ENCODE measurements at regions not wholly inside any gene's neighbourhood (a gene's known extent, or its start where the extent isn't known, plus 50 kb on each side); places are given as distances from the start of the nearest gene placed in this dataset.
"Not testable (repeated sequence)": the region's sequence is repeated elsewhere in the genome, so short reads cannot be mapped to it uniquely, and the experiment has no call there.

DNA sequence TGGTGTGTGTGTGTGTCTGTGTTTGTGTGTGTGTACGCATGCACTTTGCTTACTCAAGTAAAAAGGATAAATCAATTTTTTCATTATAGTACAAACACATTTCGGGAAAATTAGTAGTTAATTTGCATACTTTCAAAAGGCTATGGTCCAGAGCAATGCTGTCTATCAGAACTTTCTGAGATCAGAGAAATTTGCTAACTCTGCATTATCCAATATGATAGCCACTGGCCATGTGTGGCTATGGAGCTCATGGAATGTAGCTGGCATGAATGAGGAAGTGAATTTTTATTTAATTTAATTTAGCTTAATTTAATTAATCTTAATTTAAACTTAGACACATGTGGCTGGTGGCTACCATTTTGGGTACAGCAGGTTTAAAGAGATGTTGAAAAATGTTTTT is 289.6 kb downstream of the MAT2B start:
- no peak for DNase-seq

DNA sequence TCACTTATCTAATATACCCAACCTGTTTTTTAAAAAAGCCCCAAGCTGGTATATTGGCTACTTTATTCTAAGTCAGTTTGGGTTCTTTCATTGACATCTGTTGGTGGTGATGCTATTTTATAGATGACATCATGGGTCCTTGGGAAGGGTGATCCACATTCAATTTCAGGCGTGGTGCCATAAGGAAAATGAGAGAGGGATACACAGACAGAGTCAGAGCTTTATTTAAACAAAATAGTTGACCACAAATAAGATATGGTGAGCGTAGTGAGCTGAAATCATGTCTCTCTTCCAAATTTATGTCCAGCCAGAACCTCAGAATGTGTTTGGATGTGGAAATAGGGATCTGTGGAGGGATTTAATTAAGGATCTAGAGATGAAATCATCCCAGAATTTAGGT is 302.4 kb downstream of the MAT2B start:
- no peak for DNase-seq

DNA sequence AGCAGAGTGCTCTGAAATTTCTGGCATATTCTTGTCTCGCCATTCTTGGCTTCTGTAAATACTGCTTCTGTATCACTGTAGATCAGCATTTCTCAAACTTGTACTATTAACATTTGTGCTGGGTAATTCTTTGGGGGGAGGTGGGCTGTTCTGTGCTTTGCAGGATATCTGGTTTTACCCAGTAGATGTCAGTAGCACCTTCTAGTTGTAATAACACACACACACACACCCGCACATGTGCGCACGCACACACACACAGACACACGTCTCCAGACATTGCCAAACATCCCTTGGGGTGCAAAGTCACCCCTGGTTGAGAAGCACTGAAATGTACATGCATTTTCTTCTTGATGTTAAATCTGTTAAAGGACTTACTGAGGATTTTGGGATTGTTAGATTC is 304.1 kb downstream of the MAT2B start:
- no peak for DNase-seq

DNA sequence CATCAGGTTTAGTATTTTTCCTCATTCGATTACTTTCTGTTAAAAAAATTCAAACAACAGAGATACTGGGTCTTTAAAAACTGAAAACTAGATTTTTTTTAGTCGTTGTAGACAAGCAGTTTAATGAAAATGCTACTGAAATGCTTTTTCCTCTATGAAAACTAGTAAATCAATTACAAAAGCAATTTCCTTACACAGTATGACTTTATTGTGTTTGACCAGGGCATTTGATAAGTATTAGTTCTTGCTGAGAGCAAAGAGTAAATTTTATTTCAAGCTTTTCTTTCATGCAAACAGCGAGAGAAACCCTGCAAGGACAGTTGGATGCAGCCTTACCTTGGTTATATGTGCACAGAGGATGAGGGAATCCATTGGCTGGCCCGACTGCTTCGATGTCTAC is 308.5 kb downstream of the MAT2B start:
- DNase-seq = no peak

DNA sequence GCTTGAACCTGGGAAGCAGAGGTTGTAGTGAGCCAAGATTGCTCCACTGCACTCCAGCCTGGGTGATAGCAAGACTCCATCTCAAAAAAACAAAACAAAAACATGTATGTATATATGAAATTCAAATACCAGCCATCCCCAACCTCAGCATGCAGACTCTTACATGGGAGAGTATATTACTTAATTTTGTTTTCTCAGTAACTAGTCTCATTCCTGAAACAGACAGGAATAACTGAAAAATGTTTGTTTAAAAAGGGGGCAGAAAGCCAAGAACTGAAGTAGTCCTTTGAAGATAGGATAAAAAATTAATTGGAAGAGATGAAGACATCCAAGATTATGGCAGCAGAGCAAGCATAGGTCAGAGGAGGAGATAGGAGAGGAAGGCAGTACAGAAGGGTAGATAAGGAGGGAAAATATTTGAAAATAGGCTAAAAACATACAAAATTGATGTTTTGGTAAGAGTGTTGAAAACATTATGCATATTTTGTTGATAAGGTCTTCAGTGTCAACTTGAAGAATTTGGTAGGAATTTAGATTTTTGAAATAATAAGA is 309.9 kb downstream of the MAT2B start:
- DNase-seq = no peak

DNA sequence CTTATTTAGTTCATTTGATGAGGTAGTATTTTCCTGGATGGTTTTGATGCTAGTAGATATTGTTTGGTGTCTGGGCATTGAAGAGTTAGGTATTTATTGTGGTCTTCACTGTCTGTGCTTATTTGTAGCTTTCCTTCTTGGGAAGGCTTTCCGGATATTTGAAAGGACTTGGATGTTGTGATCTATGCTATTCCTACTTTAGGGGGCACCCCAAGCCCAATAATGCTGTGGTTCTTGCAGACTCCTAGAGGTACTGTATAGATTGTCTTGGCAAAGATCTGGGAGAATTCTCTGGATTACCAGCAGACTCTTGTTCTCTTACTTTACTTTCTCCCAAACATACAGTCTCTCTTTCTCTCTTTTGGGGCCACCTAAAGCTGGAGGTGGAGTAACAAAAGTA is 315.7 kb downstream of the MAT2B start:
- DNase-seq = no peak

DNA sequence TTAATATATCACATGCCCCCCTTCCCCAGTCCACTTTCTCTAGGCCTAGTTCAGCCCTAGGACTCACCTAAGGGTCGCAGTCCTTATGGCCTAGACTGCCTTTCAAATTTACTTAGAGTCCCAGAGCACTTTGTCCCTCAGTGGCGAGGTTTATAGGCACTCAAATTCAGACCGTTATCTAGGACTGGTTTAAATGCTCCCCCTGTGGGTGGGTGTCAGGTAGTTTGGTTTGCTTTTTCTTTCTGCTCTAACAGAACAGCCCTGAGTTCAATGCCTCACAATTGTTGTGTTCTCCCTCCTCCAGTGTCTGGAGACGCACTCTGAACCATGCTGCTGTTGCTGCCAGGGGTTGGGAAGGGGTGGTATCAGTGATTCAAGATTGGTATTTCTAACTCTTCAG is 317.1 kb downstream of the MAT2B start:
- no peak for DNase-seq

DNA sequence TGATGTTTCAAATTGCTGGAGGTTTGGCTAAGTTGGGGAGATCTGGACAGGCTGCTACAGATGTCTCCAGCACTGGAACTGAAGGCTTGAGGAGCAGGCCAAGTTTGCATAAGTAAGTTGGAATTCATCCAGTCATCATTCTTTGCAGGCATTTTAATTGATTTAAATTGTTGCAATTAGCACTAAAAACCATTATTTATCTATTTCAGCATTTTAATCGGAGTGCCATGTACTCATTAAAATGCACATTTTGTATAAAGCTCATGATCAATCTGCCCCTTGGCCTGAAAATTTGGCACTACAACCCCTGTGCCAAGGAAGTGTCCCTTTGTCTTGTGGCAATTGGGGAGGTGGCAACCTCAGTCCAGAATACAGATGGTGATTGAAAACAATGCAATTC is 320.2 kb downstream of the MAT2B start:
- no peak for DNase-seq

DNA sequence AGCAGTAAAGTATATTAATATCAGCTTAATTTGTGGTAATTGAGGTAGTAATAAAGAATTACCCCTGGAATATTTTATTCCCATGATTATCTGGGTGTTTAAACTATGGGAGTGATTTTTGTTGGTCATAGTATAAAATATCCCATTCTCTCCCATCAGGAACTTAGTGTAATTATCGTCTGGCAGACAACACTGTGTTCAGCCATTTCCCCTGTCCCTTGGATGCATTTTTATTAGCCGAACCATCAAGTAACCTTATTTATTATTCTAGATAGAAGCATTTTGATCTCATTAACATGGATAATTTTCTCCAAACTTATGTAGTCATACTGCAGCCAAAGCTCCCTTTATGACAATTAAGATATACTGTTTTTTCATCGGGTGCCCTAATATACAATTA is 320.8 kb downstream of the MAT2B start:
- DNase-seq = no peak

DNA sequence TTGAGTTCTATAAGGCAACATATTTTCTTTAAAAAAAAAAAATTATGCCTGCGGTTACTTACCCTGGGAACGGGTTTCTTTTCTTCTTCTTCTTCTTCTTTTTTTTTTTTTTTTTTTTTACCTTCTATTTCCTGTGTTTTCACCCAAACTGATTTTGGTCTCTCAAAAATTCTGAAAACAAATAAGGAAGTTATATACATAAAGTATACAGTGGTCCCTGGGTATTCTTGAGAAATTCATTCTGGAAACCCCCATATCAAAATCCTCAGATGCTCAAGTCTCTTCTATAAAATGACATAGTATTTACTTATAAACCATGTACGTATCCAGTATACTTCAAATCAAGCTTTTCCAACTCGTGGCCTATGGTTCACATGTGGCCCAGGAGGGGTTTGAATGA is 326.7 kb downstream of the MAT2B start:
- no peak for DNase-seq

DNA sequence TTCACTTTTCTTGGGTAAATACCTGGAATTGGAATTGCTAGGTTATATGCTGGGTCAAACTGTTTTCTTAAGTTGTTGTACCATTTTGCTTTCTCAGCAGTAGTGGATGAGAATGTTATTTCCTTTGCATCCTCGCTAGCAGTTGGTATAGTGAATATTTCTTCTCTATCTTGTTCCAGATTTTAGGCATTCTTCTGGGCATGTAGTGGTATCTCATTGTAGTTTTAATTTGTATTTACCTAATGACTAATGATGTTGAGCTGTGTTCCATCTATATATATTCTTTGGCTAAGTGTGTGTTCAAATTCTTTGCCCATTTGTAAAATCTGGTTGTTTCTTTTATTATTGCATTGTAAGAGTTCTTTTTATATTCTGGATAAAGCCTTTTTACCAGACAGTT is 333.3 kb downstream of the MAT2B start:
- no peak for DNase-seq

DNA sequence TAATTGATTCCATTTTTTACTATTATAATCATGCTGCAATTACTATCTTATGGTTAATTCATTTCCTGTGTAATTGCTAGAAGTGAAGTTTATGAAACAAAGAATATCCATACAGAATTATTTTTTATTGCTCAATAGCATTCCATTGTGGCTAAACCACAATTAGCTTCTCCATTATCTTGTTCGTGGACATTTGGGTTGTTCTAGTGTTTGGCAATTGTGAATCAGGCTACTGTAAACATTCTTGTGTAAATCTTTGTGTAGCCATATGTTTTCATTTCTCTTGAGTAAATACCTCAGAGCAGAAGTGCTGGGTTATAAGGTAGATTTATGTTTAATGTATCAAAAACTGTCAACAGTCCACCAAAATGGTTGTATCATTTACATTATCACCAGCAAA is 341.1 kb downstream of the MAT2B start:
- peak; percentile 40 for DNase-seq

DNA sequence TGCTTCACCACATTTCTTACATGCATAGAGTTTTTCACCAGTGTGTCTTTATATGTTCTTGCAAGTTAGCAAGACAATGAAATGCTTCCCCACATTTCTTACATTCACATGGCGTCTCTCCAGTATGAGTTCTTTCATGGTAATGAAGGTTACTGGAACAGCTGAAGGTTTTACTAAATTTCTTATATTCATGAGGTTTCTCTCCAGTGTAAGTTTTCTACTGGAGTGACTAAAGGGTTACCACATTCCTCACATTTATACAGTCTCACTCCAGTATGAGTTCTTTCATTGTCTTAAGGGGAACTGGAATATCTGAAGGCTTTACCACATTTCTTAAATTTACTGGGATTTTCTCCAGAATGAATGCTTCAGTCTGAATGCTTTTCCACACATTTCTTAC is 350.3 kb downstream of the MAT2B start:
- DNase-seq = no peak

DNA sequence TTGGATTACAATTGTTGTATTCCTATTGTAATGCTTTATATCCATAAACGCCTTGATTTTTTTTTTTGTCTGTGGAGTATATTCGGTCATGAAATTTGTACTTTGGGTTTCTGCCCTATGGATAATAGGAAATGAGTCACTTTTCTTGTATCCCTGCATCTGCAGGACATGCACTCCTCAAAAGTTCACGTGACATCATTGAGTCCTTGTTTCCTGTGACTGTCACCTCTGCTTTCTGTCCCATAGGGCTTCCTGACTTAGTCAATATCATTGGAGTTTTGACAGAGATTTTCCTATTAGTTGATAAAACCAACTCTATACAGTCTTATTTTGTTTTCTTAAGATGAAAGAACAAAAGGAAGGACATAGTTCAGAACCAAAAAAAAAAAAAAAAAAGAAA is 356.3 kb downstream of the MAT2B start:
- no peak for DNase-seq

DNA sequence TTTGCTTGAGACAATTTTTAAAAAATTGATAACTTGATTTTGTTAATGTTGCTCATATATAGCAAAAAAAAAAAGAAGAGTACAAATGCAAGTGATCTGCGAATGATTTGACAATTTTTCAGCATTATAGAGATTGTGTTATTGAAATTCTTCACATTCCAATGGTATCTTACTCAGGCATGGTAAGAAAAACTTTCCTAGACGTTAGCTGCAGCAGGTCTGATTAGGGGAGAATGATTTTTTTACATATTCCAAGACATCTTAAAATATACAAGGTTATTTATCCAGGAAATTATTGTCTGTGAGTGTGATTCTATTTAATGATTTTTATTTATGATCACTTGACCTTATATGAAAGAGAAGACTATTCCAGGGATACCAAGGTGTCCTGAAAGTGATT is 361.9 kb downstream of the MAT2B start:
- no peak for DNase-seq

DNA sequence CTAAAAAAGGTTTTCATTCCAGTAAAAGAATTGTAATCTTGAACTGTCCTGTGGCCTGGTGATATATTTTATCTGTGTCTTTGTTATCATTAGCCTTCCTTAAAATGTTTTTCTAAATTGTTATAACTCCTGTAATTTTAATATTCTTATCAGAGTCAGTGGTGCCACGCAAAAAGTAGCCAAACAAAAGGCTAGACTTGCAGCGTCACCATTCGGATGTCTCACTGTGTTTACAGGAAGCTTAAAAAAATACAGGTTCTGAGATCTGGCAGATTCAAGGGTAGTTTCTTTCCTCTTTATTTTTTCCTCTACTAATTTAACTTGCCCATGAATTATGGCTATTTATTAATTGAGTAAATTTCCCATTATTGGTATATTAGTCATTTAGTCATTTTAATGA is 362.3 kb downstream of the MAT2B start:
- DNase-seq = no peak

DNA sequence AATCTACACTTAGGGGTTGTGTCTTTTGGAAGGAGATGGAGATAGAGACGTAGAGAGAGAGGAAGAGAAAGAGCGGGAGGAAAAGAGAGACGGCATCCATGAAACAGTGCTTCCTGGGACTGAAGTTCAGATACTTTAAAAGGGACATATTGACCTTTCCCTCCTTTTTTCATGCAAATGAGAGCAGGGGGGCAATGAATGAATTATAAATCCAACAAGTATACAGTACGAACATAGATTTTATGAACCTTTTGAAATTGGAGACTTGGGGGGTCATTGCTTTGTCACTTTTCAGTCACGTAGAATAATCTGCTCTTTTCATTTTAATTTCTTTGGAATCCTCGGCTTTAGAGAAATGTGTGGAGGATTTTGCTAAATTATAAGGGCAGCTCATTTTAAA is 364.2 kb downstream of the MAT2B start:
- no peak for DNase-seq

DNA sequence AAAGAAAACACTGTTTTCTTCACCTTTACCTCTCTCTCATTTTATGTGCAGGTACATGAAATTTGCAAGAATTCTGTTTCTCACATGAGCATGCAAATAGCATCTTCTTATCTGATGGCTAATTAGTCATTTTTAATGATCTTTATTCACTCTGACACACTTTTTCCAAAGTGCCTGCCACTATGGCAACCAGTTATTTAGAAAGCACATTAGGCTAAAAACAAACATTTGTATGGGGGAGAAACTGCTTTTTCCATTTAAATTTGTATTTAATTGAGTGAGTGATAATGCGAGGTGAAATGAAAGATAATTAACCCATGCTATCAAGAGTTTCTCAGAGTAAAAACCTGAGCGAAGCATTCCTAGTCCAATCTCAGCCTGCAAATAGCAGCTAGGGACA is 365.0 kb downstream of the MAT2B start:
- DNase-seq = no peak

DNA sequence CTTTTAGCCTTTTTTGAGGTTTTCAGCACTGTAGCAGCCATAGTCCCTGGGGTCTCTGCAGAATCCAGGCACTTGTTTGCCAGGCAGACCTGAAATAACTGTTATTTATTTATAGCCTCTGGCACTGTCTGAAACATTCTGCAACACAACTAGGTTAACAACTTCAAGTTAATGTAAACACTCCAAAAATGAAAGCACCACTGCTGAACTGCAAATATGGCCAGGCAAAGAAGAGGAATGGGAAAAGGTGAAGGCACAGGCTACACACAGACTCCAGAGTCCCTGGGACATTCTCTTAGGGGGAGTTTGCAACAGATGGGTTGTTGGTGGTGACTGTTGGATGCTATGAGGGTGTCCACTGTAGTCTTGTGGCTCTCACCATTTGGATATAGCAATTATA is 369.0 kb downstream of the MAT2B start:
- DNase-seq = no peak

DNA sequence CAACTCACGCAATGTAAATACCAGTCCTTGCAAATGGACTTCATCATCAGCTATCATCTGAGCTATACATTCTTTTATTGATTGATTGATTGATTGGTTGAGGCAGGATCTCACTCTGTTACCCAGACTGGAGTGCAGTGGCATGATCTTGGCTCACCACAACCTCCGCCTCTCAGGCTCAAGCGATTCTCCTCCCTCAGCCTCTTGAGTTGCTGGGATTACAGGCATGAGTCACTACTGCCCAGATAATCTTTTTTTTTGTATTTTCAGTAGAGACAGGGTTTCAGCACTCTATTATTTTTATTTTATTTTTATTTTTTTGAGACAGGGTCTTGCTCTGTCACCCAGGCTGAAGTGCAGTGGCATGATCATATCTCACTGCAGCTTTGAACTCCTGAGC is 369.5 kb downstream of the MAT2B start:
- not testable (repeated sequence) for DNase-seq

DNA sequence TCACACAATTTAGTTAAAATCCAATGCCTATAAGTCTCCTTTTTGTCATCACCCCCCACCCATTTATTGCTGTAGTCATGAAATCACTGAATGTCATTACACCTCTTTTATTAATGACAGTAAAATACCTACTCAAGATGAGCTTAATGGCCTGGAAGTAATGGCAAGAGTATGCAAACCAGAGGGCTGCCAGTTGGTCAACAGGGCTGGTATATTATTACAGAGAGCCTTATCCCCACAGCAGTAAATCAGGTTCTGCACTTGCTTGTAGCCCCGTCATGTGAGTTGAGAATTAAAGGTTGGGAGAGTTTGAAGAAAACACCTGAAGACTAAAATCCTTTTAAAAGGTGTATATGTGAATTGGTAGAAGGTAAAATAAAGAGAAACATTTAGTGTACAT is 372.4 kb downstream of the MAT2B start:
- DNase-seq = no peak

DNA sequence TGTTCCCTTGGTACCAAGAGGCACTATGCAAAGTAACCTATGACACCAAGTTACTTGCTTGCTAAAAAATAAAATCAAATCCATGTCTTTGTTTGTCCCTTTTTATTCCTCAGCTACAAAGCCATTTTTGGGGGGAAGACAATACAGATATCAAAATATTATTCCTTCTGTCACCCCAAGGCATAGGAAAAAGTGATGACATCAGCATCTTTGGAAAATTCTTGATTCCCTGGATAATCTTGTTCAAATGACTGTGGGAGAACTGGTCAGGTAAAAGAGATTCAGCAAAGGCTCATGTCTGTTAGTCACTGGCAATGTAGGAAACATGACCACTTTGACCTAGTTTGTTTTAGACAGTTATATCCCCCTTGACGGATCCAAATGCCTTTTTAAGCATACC is 373.1 kb downstream of the MAT2B start:
- no peak for DNase-seq

DNA sequence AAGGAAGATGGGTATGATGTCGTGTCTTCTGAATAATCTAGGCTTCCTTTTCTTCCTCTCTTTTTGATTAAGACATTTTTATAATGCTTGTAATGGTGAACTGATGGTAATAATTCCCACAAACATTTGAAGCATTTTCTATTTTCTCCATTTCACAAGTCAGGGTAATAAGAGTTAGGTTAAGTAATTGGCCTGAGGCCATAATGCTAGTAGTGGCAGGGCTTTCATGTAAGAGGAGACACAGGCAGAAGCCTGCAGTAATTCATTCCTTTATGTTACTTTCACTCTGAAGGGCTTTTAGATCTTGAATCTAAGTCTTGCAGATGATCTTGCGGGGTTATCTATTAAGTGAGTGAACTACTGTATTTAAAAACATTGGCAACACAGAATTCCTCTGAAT is 374.9 kb downstream of the MAT2B start:
- DNase-seq = no peak

DNA sequence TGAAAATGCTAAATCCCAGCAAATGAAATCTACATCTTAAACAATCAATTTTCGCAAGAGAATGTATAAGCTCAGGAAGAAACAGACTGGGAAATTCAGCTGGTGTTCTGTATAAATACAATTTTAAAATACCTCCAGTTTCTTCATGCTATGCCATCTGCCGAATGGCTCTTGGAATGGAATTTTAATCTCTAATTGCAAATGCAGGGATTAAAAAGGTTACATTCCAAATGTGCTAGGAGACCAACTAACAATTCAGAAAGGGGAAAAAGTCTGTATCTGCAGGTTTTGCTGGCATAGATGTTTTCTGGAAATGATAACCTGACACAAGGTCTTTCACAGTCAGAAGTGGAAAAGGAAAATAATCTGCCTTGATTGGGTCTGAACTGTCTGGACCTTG is 379.7 kb downstream of the MAT2B start:
- no peak for DNase-seq

DNA sequence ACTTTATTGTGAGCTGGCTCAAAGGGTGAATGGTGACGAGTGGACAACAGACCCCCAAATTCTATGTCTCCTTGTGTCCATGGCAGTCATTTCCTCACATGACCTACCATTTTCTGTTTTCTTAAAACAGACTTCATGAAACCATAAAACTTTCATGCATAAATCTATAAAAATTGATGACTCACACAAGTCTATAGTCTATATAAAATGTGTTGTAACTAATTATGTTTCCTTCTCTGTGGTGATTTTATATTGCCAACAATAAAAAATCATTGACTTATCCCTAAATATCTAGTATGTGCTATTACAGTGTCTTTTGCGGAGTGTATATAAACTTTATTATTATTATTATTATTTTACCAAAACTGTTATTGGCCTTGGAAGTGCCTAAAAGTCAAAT is 382.4 kb downstream of the MAT2B start:
- DNase-seq = no peak

DNA sequence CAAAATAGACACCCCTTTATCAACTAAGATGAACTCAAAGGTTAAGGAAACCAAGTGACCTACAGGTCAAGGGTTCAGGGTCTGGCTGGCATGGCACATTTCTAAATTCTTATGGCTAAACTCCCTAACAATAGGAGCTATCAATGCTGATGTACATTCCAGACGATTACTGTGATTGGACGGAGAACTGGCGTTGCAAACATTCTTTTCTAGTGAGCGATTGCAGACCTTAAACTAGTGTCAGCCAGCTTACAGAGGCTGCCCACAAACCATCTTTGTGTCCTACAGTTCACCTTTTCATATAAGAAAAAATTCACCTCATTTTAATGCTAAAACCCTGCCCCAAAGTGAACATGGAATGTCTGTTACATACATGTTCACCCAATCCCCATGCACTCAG is 382.9 kb downstream of the MAT2B start:
- no peak for DNase-seq
